ENCODE measurements at regions not wholly inside any gene's neighbourhood (a gene's known extent, or its start where the extent isn't known, plus 50 kb on each side); places are given as distances from the start of the nearest gene placed in this dataset.

- DNase-seq = no peak
Observed at GRCh38 chr21:38206646-38207045, 50.1 kb upstream of the KCNJ15 start.

Data from effector CD8-positive, alpha-beta T cell (primary cell).